UCSD-AML1 (cell line): ENCODE measurements at regions not wholly inside any gene's neighbourhood (a gene's known extent, or its start where the extent isn't known, plus 50 kb on each side); places are given as distances from the start of the nearest gene placed in this dataset.
"Not testable (repeated sequence)": the region's sequence is repeated elsewhere in the genome, so short reads cannot be mapped to it uniquely, and the experiment has no call there.

ENCODE experiments used
- DNase-seq: peaks from one replicate; lab custom pipeline; 2025; ENCODE audit not compliant: unreplicated experiment; lab: John Stamatoyannopoulos, UW

- no peak for DNase-seq
These were observed 1581.2 kb upstream of the WWC1 start for GRCh38 chr5:166710271-166710670.

- DNase-seq, result no peak
These were observed 1578.8 kb upstream of the WWC1 start for GRCh38 chr5:166712447-166713185.

- DNase-seq, result no peak
These were observed 1578.2 kb upstream of the WWC1 start for GRCh38 chr5:166713295-166713694.

GRCh38 chr5:166716856-166717492 lies 1574.5 kb upstream of the WWC1 start:
- no peak for DNase-seq

DNA sequence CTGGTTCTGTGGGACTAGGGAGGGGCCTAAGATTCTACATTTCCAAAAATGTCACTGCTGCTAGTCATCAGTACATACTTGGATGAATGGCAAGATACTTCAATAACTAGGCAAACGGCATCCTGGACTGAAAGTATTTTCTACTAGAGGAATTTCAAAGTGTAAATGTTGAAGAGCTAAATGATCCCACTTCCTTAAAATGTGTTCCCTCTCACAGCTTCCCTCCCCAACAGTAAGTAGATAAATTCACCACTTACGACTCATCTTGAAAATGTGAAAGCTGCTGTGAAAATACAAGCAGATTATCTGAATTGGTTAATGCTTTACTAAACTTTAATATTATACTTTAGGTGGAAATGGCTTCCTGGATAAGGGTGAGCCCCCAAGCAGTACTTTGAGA lies 1571.5 kb upstream of the WWC1 start:
- DNase-seq, result no peak

GRCh38 chr5:166722939-166723338 lies 1568.5 kb upstream of the WWC1 start:
- DNase-seq, result no peak

GRCh38 chr5:166724284-166724683 lies 1567.2 kb upstream of the WWC1 start:
- no peak for DNase-seq

GRCh38 chr5:166725593-166725992 lies 1565.9 kb upstream of the WWC1 start:
- DNase-seq, result no peak

DNA sequence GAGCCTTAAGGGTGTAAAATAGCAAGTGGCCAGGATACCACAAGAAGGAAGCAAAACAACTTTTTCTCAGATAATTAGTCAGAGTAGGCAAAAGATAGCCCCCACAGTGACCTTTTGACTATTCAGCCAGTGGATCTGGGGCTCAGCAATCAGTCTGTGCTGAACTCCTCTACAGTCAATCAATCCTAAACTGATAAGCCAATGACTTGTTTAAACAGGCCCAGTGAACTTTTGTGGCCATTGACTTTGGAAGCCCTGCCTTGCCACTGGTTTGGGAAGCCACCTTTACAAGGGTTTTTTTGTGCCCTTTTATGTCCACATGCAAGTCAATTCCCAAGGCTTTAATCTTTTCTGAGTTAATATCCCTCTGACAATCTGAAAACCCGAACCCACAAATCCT lies 1565.0 kb upstream of the WWC1 start:
- no peak for DNase-seq

DNA sequence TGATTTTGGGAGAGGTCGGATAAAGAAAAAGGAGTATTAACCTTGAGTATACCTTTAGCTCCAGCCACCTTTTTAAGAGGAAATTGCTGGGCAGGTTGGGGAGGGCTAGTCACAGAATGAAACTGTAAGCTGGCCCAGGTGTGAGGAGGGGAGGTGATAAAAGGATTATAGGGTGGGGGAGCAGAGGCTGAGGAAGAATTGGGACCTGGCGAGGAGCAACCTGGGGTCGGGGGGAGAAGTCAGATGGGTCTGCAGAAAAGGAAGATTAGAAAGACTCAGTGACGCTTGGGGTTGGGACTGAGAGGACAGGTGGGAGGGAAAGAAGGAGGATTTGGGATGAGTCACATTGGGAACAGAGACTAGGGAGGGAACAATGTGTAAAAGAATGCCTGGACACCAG lies 1548.5 kb upstream of the WWC1 start:
- not testable (repeated sequence) for DNase-seq

DNA sequence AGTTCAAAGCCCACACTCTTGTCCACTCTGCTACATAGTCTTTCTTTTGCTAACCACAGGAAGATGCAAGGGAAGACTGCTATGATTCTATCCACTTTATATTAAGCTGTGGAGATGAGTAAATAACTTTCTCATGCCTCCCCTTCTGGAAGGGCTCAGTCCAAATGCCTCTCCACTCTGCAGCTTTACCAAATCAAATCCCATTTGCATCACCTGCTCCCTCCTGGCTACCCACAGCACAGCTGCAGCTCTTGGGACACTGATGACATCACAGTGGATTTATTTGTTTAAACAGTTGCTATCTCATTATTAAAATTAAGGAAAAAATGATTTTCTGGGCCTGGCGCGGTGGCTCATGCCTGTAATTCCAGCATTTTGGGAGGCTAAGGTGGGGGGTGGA lies 1544.9 kb upstream of the WWC1 start:
- no peak for DNase-seq

DNA sequence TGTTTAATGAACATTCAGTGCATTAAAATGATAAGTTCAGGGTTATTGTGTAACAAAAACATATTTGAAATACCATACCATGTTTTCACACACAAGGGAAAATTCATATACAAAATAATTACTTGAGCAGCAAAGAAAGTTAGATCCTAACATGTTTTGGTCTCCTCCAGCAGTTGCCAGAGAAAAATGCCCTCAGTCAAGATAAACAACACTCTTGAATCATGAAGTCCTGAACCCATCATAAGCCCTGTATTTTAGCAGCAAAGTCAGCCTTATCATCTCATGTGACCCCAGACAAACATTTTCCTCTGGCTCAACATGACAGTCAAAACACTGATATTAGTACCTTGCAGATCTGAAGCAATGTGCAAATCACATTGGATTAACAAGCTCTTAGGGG lies 1541.1 kb upstream of the WWC1 start:
- DNase-seq, result no peak

- DNase-seq, result no peak
These were observed 1533.3 kb upstream of the WWC1 start for GRCh38 chr5:166758151-166758550.

GRCh38 chr5:166767858-166768257 lies 1523.6 kb upstream of the WWC1 start:
- DNase-seq, result no peak

DNA sequence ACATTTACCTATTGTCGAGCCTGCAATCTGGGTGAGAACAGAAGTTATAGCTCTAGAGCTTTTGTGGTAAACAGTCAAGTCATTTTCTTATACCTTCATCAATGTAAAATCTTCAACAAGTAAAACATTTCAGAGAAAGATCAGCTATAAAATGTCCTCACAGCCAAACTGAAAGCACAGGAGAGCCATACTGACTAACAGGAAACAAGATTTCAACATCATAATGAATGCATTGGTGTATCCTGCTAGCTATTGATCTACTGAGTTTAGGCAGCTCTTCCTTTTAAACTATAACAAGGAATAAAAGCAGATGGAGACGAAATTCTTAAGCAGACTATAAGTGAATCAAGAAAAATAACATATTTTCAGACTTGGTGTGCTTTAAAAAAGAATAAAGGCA lies 1522.9 kb upstream of the WWC1 start:
- DNase-seq, result no peak

- DNase-seq, result no peak
These were observed 1518.7 kb upstream of the WWC1 start for GRCh38 chr5:166772770-166773169.

- DNase-seq, result no peak
These were observed 1509.7 kb upstream of the WWC1 start for GRCh38 chr5:166781737-166782136.

DNA sequence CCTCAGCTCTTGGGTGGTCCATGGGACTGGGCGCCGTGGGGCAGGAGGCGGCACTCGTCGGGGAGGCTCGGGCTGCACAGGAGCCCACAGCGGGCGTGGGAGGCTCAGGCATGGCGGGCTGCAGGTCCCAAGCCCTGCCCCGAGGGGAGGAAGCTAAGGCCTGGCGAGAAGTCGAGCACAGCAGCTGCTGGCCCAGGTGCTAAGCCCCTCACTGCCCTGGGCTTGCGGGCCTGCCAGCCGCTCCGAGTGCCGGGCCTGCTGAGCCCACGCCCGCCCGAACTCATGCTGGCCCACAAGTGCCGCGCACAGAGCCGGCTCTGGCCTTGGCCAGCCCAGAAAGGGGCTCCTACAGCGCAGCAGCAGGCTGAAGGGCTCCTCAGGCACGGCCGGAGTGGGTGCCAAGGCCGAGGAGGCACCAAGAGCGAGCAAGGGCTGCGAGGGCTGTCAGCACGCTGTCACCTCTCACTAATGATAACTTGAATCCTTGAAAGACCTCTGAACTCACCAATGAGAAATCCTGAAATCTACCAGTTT lies 1506.8 kb upstream of the WWC1 start:
- no peak for DNase-seq

- no peak for DNase-seq
These were observed 1505.3 kb upstream of the WWC1 start for GRCh38 chr5:166786178-166786577.

GRCh38 chr5:166786889-166787288 lies 1504.6 kb upstream of the WWC1 start:
- no peak for DNase-seq

- no peak for DNase-seq
These were observed 1503.4 kb upstream of the WWC1 start for GRCh38 chr5:166788050-166788449.

DNA sequence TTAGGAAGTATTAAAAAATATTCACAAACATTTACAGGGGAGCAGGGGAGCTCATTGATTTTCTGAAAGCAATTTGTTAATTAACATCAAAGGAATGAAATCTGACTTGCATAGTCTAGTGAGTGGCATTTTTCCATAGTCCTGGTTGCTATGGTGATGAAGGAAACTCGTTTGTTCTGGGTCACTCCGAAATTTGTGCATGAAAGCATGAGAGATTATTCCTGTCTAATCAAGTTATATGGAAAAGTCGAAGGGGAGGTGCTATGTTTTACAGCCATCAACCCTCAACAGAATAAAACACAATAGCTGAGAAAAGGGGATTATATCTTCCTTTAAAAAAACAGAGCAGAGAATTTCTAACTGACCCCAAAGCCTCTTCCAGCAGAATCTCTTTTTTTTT lies 1495.7 kb upstream of the WWC1 start:
- no peak for DNase-seq

- DNase-seq, result no peak
These were observed 1488.4 kb upstream of the WWC1 start for GRCh38 chr5:166803058-166803457.
